Neural cell (in vitro differentiated cells): ENCODE measurements at regions not wholly inside any gene's neighbourhood (a gene's known extent, or its start where the extent isn't known, plus 50 kb on each side); places are given as distances from the start of the nearest gene placed in this dataset.

Source experiments
- H2AFZ ChIP-seq: fragments of 200-600, 300-800 bp; sonication (generic), shearing (Covaris generic); 2 replicates; pipeline ENCODE4 v1.6.0; 2014; ENCODE audit warnings: low read depth, mild to moderate bottlenecking, antibody characterized with exemption, low read length, moderate library complexity
- H3F3A ChIP-seq: fragments of 200-600 bp; shearing (Covaris generic); 2 replicates; pipeline ENCODE4 v1.6.1; 2016; ENCODE audit warnings: mild to moderate bottlenecking, moderate library complexity, mixed read lengths, antibody characterized with exemption, low read length; ENCODE audit not compliant: insufficient read depth, poor library complexity, severe bottlenecking
- H3K27ac ChIP-seq: fragments of 200-600, 300-800 bp; sonication (generic), shearing (Covaris generic); 2 replicates; pipeline ENCODE4 v1.5.1; 2014; ENCODE audit warnings: mild to moderate bottlenecking, low read length, moderate library complexity
- H3K27me3 ChIP-seq: fragments of 300-800, 200-600 bp; sonication (generic), shearing (Covaris generic); 2 replicates; pipeline ENCODE4 v1.6.0; 2014; ENCODE audit warnings: mild to moderate bottlenecking, low read depth, low read length, moderate library complexity; ENCODE audit not compliant: insufficient read depth
- H3K36me3 ChIP-seq: fragments of 300-800, 200-600 bp; sonication (generic), shearing (Covaris generic); 2 replicates; pipeline ENCODE4 v1.5.1; 2014; ENCODE audit warnings: mild to moderate bottlenecking, antibody characterized with exemption, low read length, moderate library complexity; ENCODE audit not compliant: insufficient read depth
- H3K4me2 ChIP-seq: fragments of 300-800, 200-600 bp; sonication (generic), shearing (Covaris generic); 2 replicates; pipeline ENCODE4 v1.6.0; 2014; ENCODE audit warnings: mild to moderate bottlenecking, low read length
- H3K4me3 ChIP-seq: fragments of 300-800, 200-600 bp; sonication (generic), shearing (Covaris generic); 2 replicates; pipeline ENCODE4 v1.5.1; 2014; ENCODE audit warnings: mild to moderate bottlenecking, low read length, moderate library complexity
- H3K79me2 ChIP-seq: fragments of 200-600 bp; shearing (Covaris generic); replicated peaks from 2 replicates; pipeline ENCODE4 v1.6.0; 2014; ENCODE audit warnings: mild to moderate bottlenecking, low read length, moderate library complexity; ENCODE audit not compliant: insufficient read depth
- H3K9ac ChIP-seq: fragments of 300-800, 200-600 bp; sonication (generic), shearing (Covaris generic); 2 replicates; pipeline ENCODE4 v1.6.1; 2016; ENCODE audit warnings: mild to moderate bottlenecking, low read length, mixed read lengths
- H3K9me2 ChIP-seq: fragments of 200-600 bp; shearing (Covaris generic); 2 replicates; pipeline ENCODE4 v1.6.1; 2016; ENCODE audit warnings: mild to moderate bottlenecking, low read length, mixed read lengths; ENCODE audit not compliant: insufficient read depth
- H3K9me3 ChIP-seq: fragments of 200-600, 300-800 bp; sonication (generic), shearing (Covaris generic); 2 replicates; pipeline ENCODE4 v1.6.1; 2016; ENCODE audit warnings: mild to moderate bottlenecking, mixed run types, low read length, moderate library complexity, mixed read lengths
- H4K20me1 ChIP-seq: fragments of 200-600 bp; shearing (Covaris generic); 2 replicates; pipeline ENCODE4 v1.6.1; 2016; ENCODE audit warnings: mild to moderate bottlenecking, mixed run types; ENCODE audit not compliant: insufficient read depth
- CTCF ChIP-seq: fragments of 450-650 bp; IDR thresholded peaks from 2 replicates; pipeline ENCODE4 v1.5.1; 2014; ENCODE audit warnings: antibody characterized with exemption, mild to moderate bottlenecking, moderate library complexity; ENCODE audit not compliant: poor library complexity, severe bottlenecking
- EP300 ChIP-seq: fragments of 450-650 bp; conservative IDR thresholded peaks from 2 replicates; pipeline ENCODE4 v1.6.1; 2014; ENCODE audit warnings: antibody characterized with exemption, mild to moderate bottlenecking, moderate library complexity; ENCODE audit not compliant: poor library complexity, severe bottlenecking
- EZH2 ChIP-seq: fragments of 200-600, 300-800 bp; shearing (Covaris generic), sonication (generic); IDR thresholded peaks from 2 replicates; pipeline ENCODE4 v1.6.1; 2014; ENCODE audit warnings: antibody characterized with exemption, low read length, borderline replicate concordance, mild to moderate bottlenecking; ENCODE audit not compliant: insufficient read depth, poor library complexity, severe bottlenecking
- MXI1 ChIP-seq: fragments of 450-650 bp; conservative IDR thresholded peaks from 2 replicates; pipeline ENCODE4 v1.6.1; 2014; ENCODE audit warnings: antibody characterized with exemption, mild to moderate bottlenecking; ENCODE audit not compliant: poor library complexity, severe bottlenecking
- POLR2AphosphoS5 ChIP-seq: IDR thresholded peaks from 2 replicates; pipeline ENCODE4 v1.6.1; 2012
- RAD21 ChIP-seq: fragments of 450-650 bp; conservative IDR thresholded peaks from 2 replicates; pipeline ENCODE4 v1.6.1; 2014; ENCODE audit warnings: antibody characterized with exemption, mild to moderate bottlenecking, moderate library complexity
- REST ChIP-seq: IDR thresholded peaks from 2 replicates; pipeline ENCODE4 v1.6.1; 2012; ENCODE audit warnings: borderline replicate concordance
- SMC3 ChIP-seq: fragments of 450-650 bp; conservative IDR thresholded peaks from 2 replicates; pipeline ENCODE4 v1.6.1; 2014; ENCODE audit warnings: antibody characterized with exemption, mild to moderate bottlenecking, moderate library complexity; ENCODE audit not compliant: poor library complexity
- TAF1 ChIP-seq: IDR thresholded peaks from 2 replicates; pipeline ENCODE4 v1.6.1; 2012; ENCODE audit warnings: low read depth

- Histone ChIP-seq H3K9ac (no peak overlapping the region), H3K9me3 (no peaks in the 10 kb centered on the region), H3F3A (no peaks in the 10 kb centered on the region), H4K20me1 (no peaks in the 10 kb centered on the region), H3K4me2 (no peak overlapping the region), H3K27me3 (no peaks in the 10 kb centered on the region), H3K27ac (no peak overlapping the region), H3K79me2 (no peaks in the 10 kb centered on the region), H3K36me3 (no peaks in the 10 kb centered on the region), H3K4me3 (no peak overlapping the region), H2AFZ (no peak overlapping the region), H3K9me2 (no peaks in the 10 kb centered on the region)
- no peak for TF ChIP-seq REST
- no peak for TF ChIP-seq POLR2AphosphoS5
- TF ChIP-seq EP300 = no peak
- TF ChIP-seq SMC3 = no peak
- no peak for TF ChIP-seq RAD21
- no peak for TF ChIP-seq TAF1
- TF ChIP-seq MXI1 = no peak
- TF ChIP-seq CTCF = no peak
- TF ChIP-seq EZH2 = no peak
Measured at GRCh38 chr2:103139628-103140268, 377.9 kb downstream of the TMEM182 start.

GRCh38 chr2:103144837-103145236 lies 383.0 kb downstream of the TMEM182 start:
- Histone ChIP-seq H4K20me1 (no peaks in the 10 kb centered on the region), H3K79me2 (no peaks in the 10 kb centered on the region), H3F3A (no peaks in the 10 kb centered on the region), H2AFZ (no peak overlapping the region), H3K9me3 (no peaks in the 10 kb centered on the region), H3K4me3 (no peak overlapping the region), H3K4me2 (no peak overlapping the region), H3K27me3 (no peaks in the 10 kb centered on the region), H3K9ac (no peak overlapping the region), H3K27ac (no peak overlapping the region), H3K9me2 (no peaks in the 10 kb centered on the region), H3K36me3 (no peaks in the 10 kb centered on the region)
- no peak for TF ChIP-seq EZH2
- TF ChIP-seq EP300 = no peak
- no peak for TF ChIP-seq SMC3
- TF ChIP-seq REST = no peak
- no peak for TF ChIP-seq CTCF
- TF ChIP-seq TAF1 = no peak
- TF ChIP-seq RAD21 = no peak
- TF ChIP-seq MXI1 = no peak
- no peak for TF ChIP-seq POLR2AphosphoS5
